A549 (cell line): ENCODE measurements at regions not wholly inside any gene's neighbourhood (a gene's known extent, or its start where the extent isn't known, plus 50 kb on each side); places are given as distances from the start of the nearest gene placed in this dataset.

Experiments used
- ATAC-seq, 2 experiments: fragments of 200-7000 bp in 1 of 2; fragments of >200 bp in 1 of 2; cut with Nextera tagmentation in 1 of 2; cut with Tn5 transposase in 1 of 2; 3 replicates each; pipeline versions ENCODE4 v1.8.0 to v1.9.1; 2018 to 2020; ENCODE audit warnings: mild to moderate bottlenecking in 1 of 2, moderate library complexity in 1 of 2
- CTCF ChIA-PET: fragments of 300-600 bp; sonication (Branson Sonifier 250); formaldehyde crosslinking; extraction: SDS; loops from one replicate; lab custom pipeline; 2021; ENCODE audit warnings: antibody characterized with exemption, inconsistent platforms; lab: Yijun Ruan, JAX
- POLR2A ChIA-PET: fragments of 350-600 bp; formaldehyde crosslinking; extraction: SDS; loops from one replicate; lab custom pipeline; 2021; ENCODE audit warnings: antibody characterized with exemption, inconsistent platforms; lab: Yijun Ruan, JAX
- DNase-seq, 2 experiments: peaks; one replicate each; pipeline versions ENCODE4 v3.0.0 to v3.0.0-alpha.2; 2011 to 2016; ENCODE audit warnings: low read depth in 1 of 2, low spot score in 1 of 2
- FAIRE-seq: peaks from 2 replicates; lab custom pipeline; 2011; peaks lifted over from hg19 to GRCh38; lab: Jason Lieb, UNC
- H3K27ac ChIP-seq, 2 experiments: fragments of >200 bp; sonication (Bioruptor Twin); formaldehyde crosslinking; 3 replicates each; pipeline ENCODE4 v1.5.1; 2016 to 2017
- H3K4me1 ChIP-seq: fragments of >200 bp; sonication (Bioruptor Twin); formaldehyde crosslinking; 3 replicates; pipeline ENCODE4 v1.6.1; 2016
- H3K4me2 ChIP-seq: fragments of >200 bp; sonication (Bioruptor Twin); formaldehyde crosslinking; 3 replicates; pipeline ENCODE4 v1.6.1; 2016
- H3K4me3 ChIP-seq: fragments of >200 bp; sonication (Bioruptor Twin); formaldehyde crosslinking; 3 replicates; pipeline ENCODE4 v1.5.1; 2016
- H3K9me3 ChIP-seq: fragments of >200 bp; sonication (Bioruptor Twin); formaldehyde crosslinking; 3 replicates; pipeline ENCODE4 v1.6.1; 2016
- BHLHE40 ChIP-seq: IDR thresholded peaks from 2 replicates; pipeline ENCODE4 v1.6.1; 2012; ENCODE audit warnings: low read depth, low read length, inconsistent platforms
- CBX2 ChIP-seq: fragments of 200-600 bp; sonication (generic); IDR thresholded peaks from 2 replicates; pipeline ENCODE4 v1.6.1; 2016; ENCODE audit warnings: low read depth, mild to moderate bottlenecking, borderline replicate concordance
- FOSB ChIP-seq: fragments of 250-450 bp; sonication (Bioruptor Pico); IDR thresholded peaks from 2 replicates; pipeline ENCODE4 v1.5.0; 2020; ENCODE audit warnings: mild to moderate bottlenecking, moderate library complexity
- FOSL2 ChIP-seq, 2 experiments: fragments of 450-650 bp in 1 of 2; fragments of >200 bp in 1 of 2; sonication (Bioruptor Twin) in 1 of 2; formaldehyde crosslinking; IDR thresholded peaks; 2 replicates each; pipeline versions ENCODE4 v1.5.0 to v1.6.1; 2016 to 2020; ENCODE audit warnings: mild to moderate bottlenecking in 1 of 2, moderate library complexity in 1 of 2
- HEYL ChIP-seq: fragments of 250-450 bp; sonication (Bioruptor Pico); IDR thresholded peaks from 2 replicates; pipeline ENCODE4 v1.8.0; 2021; ENCODE audit warnings: mild to moderate bottlenecking, moderate library complexity
- JUN ChIP-seq, 2 experiments: fragments of >200 bp; sonication (Bioruptor Twin); formaldehyde crosslinking; IDR thresholded peaks; 2 replicates in 1 of 2; 3 replicates in 1 of 2; pipeline ENCODE4 v1.6.1; 2016 to 2017
- JUNB ChIP-seq: fragments of >200 bp; sonication (Bioruptor Twin); formaldehyde crosslinking; IDR thresholded peaks from 2 replicates; pipeline ENCODE4 v1.6.1; 2016
- KDM5A ChIP-seq: fragments of 200-600 bp; sonication (generic); IDR thresholded peaks from 2 replicates; pipeline ENCODE4 v1.6.1; 2016; ENCODE audit warnings: antibody characterized with exemption, mild to moderate bottlenecking
- MAFK ChIP-seq: fragments of 450-650 bp; IDR thresholded peaks from 2 replicates; pipeline ENCODE4 v1.6.1; 2014; ENCODE audit not compliant: partially characterized antibody
- MAX ChIP-seq: IDR thresholded peaks from 2 replicates; pipeline ENCODE4 v1.6.1; 2012
- NPAS2 ChIP-seq: fragments of 250-450 bp; sonication (Bioruptor Pico); IDR thresholded peaks from 2 replicates; pipeline ENCODE4 v1.8.0; 2022; ENCODE audit warnings: mild to moderate bottlenecking, moderate library complexity, borderline replicate concordance
- RARB ChIP-seq: fragments of 250-450 bp; sonication (Bioruptor Pico); IDR thresholded peaks from 2 replicates; pipeline ENCODE4 v1.8.0; 2021; ENCODE audit warnings: mild to moderate bottlenecking, moderate library complexity
- RCOR1 ChIP-seq: fragments of 150-350 bp; IDR thresholded peaks from 2 replicates; pipeline ENCODE4 v1.6.1; 2014; ENCODE audit warnings: antibody characterized with exemption, low read length, low read depth
- RFX5 ChIP-seq: fragments of 450-650 bp; IDR thresholded peaks from 2 replicates; pipeline ENCODE4 v1.7.1; 2014; ENCODE audit warnings: antibody characterized with exemption, mild to moderate bottlenecking, moderate library complexity
- RNF2 ChIP-seq: fragments of 200-600 bp; sonication (generic); IDR thresholded peaks from 2 replicates; pipeline ENCODE4 v1.6.1; 2016; ENCODE audit warnings: low read depth, mild to moderate bottlenecking, antibody characterized with exemption, moderate library complexity, borderline replicate concordance
- TFCP2L1 ChIP-seq: fragments of 250-450 bp; sonication (Bioruptor Pico); IDR thresholded peaks from 2 replicates; pipeline ENCODE4 v1.5.0; 2021; ENCODE audit warnings: mild to moderate bottlenecking
- TP53 ChIP-seq: fragments of 250-450 bp; sonication (Bioruptor Pico); IDR thresholded peaks from 2 replicates; pipeline ENCODE4 v1.5.0; 2021; ENCODE audit warnings: mild to moderate bottlenecking, moderate library complexity
- ZNF302 ChIP-seq: fragments of 250-450 bp; sonication (Bioruptor Pico); IDR thresholded peaks from 2 replicates; pipeline ENCODE4 v1.9.0; 2021; ENCODE audit warnings: inconsistent platforms, mild to moderate bottlenecking, moderate library complexity
- ZSCAN20 ChIP-seq: fragments of 250-450 bp; sonication (Bioruptor Pico); IDR thresholded peaks from 2 replicates; pipeline ENCODE4 v1.8.0; 2022; ENCODE audit warnings: mild to moderate bottlenecking, moderate library complexity
- WGBS: methylation state at CpG from one replicate; pipeline ENCODE4 v1.1.6; 2017; ENCODE audit errors: missing lambda C conversion rate; 5-methylcytosine and 5-hydroxymethylcytosine counted together
- TF ChIP-seq, protein P1 (sequence below): fragments of 250-450 bp; sonication (Bioruptor Pico); IDR thresholded peaks from 2 replicates; pipeline ENCODE4 v1.5.0; 2020; ENCODE audit warnings: low read depth, mild to moderate bottlenecking, moderate library complexity
- TF ChIP-seq, protein P2 (sequence below): fragments of >200 bp; sonication (Bioruptor Twin); formaldehyde crosslinking; IDR thresholded peaks from 3 replicates; pipeline ENCODE4 v1.5.1; 2016
- TF ChIP-seq, protein P3 (sequence below): fragments of >200 bp; sonication (Bioruptor Twin); formaldehyde crosslinking; IDR thresholded peaks from 2 replicates; pipeline ENCODE4 v1.6.1; 2016
- TF ChIP-seq, protein P4 (sequence below): fragments of 250-450 bp; sonication (Bioruptor Pico); IDR thresholded peaks from 2 replicates; pipeline ENCODE4 v1.5.0; 2021; ENCODE audit warnings: mild to moderate bottlenecking, moderate library complexity, borderline replicate concordance
- TF ChIP-seq, protein P5 (sequence below): fragments of 200-600 bp; sonication (generic); IDR thresholded peaks from 2 replicates; pipeline ENCODE4 v1.6.1; 2016; ENCODE audit warnings: antibody characterized with exemption, mild to moderate bottlenecking, moderate library complexity

- 13% methylated on average over 1 of the region's 1 CpG for WGBS
- Histone ChIP-seq H3K4me2 (no peak overlapping the region), H3K4me3 (no peak overlapping the region), H3K9me3 (no peaks in the 10 kb centered on the region), H3K27ac (peak overlapping the region in 1 of 2 experiments; percentile 51; a peak in 2 of 6 replicates), H3K4me1 (peaks cover 15% of the 10 kb centered on the region; the same call in 2 of the 3 replicates)
- TF ChIP-seq ZSCAN20 (CRISPR knock-in tag) (no peak), CBX2 (no peak), MAFK (no peak), TP53 (CRISPR knock-in tag) (no peak), HEYL (no peak), FOSB (no peak)
- TF ChIP-seq, protein P1, sequence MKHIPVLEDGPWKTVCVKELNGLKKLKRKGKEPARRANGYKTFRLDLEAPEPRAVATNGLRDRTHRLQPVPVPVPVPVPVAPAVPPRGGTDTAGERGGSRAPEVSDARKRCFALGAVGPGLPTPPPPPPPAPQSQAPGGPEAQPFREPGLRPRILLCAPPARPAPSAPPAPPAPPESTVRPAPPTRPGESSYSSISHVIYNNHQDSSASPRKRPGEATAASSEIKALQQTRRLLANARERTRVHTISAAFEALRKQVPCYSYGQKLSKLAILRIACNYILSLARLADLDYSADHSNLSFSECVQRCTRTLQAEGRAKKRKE (CRISPR knock-in tag): no peak
- TF ChIP-seq, protein P2, sequence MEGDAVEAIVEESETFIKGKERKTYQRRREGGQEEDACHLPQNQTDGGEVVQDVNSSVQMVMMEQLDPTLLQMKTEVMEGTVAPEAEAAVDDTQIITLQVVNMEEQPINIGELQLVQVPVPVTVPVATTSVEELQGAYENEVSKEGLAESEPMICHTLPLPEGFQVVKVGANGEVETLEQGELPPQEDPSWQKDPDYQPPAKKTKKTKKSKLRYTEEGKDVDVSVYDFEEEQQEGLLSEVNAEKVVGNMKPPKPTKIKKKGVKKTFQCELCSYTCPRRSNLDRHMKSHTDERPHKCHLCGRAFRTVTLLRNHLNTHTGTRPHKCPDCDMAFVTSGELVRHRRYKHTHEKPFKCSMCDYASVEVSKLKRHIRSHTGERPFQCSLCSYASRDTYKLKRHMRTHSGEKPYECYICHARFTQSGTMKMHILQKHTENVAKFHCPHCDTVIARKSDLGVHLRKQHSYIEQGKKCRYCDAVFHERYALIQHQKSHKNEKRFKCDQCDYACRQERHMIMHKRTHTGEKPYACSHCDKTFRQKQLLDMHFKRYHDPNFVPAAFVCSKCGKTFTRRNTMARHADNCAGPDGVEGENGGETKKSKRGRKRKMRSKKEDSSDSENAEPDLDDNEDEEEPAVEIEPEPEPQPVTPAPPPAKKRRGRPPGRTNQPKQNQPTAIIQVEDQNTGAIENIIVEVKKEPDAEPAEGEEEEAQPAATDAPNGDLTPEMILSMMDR: no peak
- TF ChIP-seq, protein P3, sequence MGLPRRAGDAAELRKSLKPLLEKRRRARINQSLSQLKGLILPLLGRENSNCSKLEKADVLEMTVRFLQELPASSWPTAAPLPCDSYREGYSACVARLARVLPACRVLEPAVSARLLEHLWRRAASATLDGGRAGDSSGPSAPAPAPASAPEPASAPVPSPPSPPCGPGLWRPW: no peak
- TF ChIP-seq, protein P4, sequence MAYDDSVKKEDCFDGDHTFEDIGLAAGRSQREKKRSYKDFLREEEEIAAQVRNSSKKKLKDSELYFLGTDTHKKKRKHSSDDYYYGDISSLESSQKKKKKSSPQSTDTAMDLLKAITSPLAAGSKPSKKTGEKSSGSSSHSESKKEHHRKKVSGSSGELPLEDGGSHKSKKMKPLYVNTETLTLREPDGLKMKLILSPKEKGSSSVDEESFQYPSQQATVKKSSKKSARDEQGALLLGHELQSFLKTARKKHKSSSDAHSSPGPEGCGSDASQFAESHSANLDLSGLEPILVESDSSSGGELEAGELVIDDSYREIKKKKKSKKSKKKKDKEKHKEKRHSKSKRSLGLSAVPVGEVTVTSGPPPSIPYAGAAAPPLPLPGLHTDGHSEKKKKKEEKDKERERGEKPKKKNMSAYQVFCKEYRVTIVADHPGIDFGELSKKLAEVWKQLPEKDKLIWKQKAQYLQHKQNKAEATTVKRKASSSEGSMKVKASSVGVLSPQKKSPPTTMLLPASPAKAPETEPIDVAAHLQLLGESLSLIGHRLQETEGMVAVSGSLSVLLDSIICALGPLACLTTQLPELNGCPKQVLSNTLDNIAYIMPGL: no peak
- no peak for FAIRE-seq
- ATAC-seq: no peak
- CTCF ChIA-PET: no interaction called here
- no peak for DNase-seq
- POLR2A ChIA-PET: no interaction called here
Observed at GRCh38 chr5:123709422-123709821, 197.4 kb downstream of the CSNK1G3 start.

GRCh38 chr5:123708074-123708806 is 196.3 kb downstream of the CSNK1G3 start:
- no peak for FAIRE-seq
- peak in 1 of 2 experiments; percentile 57; a peak in 3 of 6 replicates for ATAC-seq
- no peaks in the 10 kb centered on the region; the same call in 2 of the 3 replicates for H3K9me3 ChIP-seq
- CTCF ChIA-PET: no interaction called here
- WGBS: 5% methylated on average over 3 of the region's 3 CpGs
- H3K27ac ChIP-seq: peak overlapping the region; percentile 42 to 52; a peak in 3 of 6 replicates
- H3K4me2 ChIP-seq: peak overlapping the region; percentile 35; the same call in 2 of the 3 replicates
- peak in 1 of 2 experiments; percentile 20 for DNase-seq
- H3K4me1 ChIP-seq: peaks cover 15% of the 10 kb centered on the region; the same call in 2 of the 3 replicates
- POLR2A ChIA-PET: no interaction called here
- TF ChIP-seq MAX (0 out of 2 replicates have a peak, but pooled peaks have one; percentile 19), MAFK (peak; percentile 7), TFCP2L1 (no peak)
- TF ChIP-seq, all 56 proteins: peak for 2
- no peak overlapping the region for H3K4me3 ChIP-seq

GRCh38 chr5:123706531-123706930 is 194.6 kb downstream of the CSNK1G3 start:
- Histone ChIP-seq H3K27ac (no peak overlapping the region), H3K4me3 (no peak overlapping the region), H3K4me2 (no peak overlapping the region), H3K4me1 (peaks cover 15% of the 10 kb centered on the region; the same call in 2 of the 3 replicates), H3K9me3 (no peaks in the 10 kb centered on the region; the same call in 2 of the 3 replicates)
- no peak for DNase-seq
- no peak for ATAC-seq
- no peak for FAIRE-seq
- POLR2A ChIA-PET: no interaction called here
- CTCF ChIA-PET: no interaction called here
- TF ChIP-seq FOSL2 (IDR thresholded peaks at IDR 0.05): no peak
- no peak for TF ChIP-seq FOSL2 (CRISPR knock-in tag; IDR thresholded peaks at IDR 0.05)
- TF ChIP-seq NPAS2: no peak
- no peak for TF ChIP-seq JUNB
- TF ChIP-seq BHLHE40: no peak
- TF ChIP-seq, protein P5, sequence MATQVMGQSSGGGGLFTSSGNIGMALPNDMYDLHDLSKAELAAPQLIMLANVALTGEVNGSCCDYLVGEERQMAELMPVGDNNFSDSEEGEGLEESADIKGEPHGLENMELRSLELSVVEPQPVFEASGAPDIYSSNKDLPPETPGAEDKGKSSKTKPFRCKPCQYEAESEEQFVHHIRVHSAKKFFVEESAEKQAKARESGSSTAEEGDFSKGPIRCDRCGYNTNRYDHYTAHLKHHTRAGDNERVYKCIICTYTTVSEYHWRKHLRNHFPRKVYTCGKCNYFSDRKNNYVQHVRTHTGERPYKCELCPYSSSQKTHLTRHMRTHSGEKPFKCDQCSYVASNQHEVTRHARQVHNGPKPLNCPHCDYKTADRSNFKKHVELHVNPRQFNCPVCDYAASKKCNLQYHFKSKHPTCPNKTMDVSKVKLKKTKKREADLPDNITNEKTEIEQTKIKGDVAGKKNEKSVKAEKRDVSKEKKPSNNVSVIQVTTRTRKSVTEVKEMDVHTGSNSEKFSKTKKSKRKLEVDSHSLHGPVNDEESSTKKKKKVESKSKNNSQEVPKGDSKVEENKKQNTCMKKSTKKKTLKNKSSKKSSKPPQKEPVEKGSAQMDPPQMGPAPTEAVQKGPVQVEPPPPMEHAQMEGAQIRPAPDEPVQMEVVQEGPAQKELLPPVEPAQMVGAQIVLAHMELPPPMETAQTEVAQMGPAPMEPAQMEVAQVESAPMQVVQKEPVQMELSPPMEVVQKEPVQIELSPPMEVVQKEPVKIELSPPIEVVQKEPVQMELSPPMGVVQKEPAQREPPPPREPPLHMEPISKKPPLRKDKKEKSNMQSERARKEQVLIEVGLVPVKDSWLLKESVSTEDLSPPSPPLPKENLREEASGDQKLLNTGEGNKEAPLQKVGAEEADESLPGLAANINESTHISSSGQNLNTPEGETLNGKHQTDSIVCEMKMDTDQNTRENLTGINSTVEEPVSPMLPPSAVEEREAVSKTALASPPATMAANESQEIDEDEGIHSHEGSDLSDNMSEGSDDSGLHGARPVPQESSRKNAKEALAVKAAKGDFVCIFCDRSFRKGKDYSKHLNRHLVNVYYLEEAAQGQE: no peak
- TF ChIP-seq HEYL: no peak
- no peak for TF ChIP-seq RNF2
- no peak for TF ChIP-seq JUN (IDR thresholded peaks at IDR 0.05)
- no peak for TF ChIP-seq ZNF302 (CRISPR knock-in tag)
- no peak for TF ChIP-seq RARB
- no peak for TF ChIP-seq RCOR1
- no peak for TF ChIP-seq KDM5A
- no peak for TF ChIP-seq RFX5
- no peak for TF ChIP-seq ZSCAN20 (CRISPR knock-in tag)
